Testis (tissue), 2 donors: ENCODE measurements at regions not wholly inside any gene's neighbourhood (a gene's known extent, or its start where the extent isn't known, plus 50 kb on each side); places are given as distances from the start of the nearest gene placed in this dataset.

Experiments used
- POLR2A ChIP-seq: fragments of 450-650 bp; IDR thresholded peaks from one replicate; pipeline ENCODE4 v1.6.1; 2017; ENCODE audit warnings: antibody characterized with exemption, mild to moderate bottlenecking, moderate library complexity
- TF ChIP-seq, protein P1 (sequence below), 3 experiments: fragments of 450-650 bp in 2 of 3; fragments of 200-600 bp in 1 of 3; sonication (generic) in 1 of 3; IDR thresholded peaks; one replicate each; pipeline ENCODE4 v1.5.1; 2016 to 2019; ENCODE audit warnings: antibody characterized with exemption in 3 of 3, mild to moderate bottlenecking in 2 of 3, moderate library complexity in 1 of 3

DNA sequence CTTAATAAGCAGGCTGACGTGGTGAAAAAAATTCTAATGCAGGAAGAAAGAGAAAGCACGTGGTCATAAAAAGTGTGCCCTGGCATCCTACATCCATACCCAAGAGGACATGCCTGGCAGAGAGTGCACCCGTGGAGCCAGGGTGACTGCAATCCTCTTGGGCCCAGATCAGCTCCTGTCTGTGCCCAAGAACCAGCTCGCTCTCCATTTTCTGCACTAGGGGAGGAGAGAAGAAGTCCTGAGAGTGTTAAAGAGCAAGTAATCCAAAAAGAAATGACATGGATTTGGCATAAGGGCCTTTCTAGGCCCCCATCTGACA is 483.1 kb downstream of the BCOR start:
- TF ChIP-seq, protein P1, sequence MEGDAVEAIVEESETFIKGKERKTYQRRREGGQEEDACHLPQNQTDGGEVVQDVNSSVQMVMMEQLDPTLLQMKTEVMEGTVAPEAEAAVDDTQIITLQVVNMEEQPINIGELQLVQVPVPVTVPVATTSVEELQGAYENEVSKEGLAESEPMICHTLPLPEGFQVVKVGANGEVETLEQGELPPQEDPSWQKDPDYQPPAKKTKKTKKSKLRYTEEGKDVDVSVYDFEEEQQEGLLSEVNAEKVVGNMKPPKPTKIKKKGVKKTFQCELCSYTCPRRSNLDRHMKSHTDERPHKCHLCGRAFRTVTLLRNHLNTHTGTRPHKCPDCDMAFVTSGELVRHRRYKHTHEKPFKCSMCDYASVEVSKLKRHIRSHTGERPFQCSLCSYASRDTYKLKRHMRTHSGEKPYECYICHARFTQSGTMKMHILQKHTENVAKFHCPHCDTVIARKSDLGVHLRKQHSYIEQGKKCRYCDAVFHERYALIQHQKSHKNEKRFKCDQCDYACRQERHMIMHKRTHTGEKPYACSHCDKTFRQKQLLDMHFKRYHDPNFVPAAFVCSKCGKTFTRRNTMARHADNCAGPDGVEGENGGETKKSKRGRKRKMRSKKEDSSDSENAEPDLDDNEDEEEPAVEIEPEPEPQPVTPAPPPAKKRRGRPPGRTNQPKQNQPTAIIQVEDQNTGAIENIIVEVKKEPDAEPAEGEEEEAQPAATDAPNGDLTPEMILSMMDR (IDR thresholded peaks at IDR 0.05) = no peak
- no peak for TF ChIP-seq POLR2A
